Activated naive CD8-positive, alpha-beta T cell treated with anti-CD3 and anti-CD28 coated beads for 36 hours (primary cell): ENCODE measurements at regions not wholly inside any gene's neighbourhood (a gene's known extent, or its start where the extent isn't known, plus 50 kb on each side); places are given as distances from the start of the nearest gene placed in this dataset.

Source experiments
- DNase-seq: peaks from one replicate; pipeline ENCODE4 v3.0.0; 2021
- H3K27ac Mint-ChIP-seq: one replicate; pipeline ENCODE4 v1.8.0; 2022; ENCODE audit warnings: mild to moderate bottlenecking, moderate library complexity, mixed read lengths
- H3K27me3 Mint-ChIP-seq: one replicate; pipeline ENCODE4 v1.8.0; 2022; ENCODE audit warnings: mild to moderate bottlenecking, mixed read lengths
- H3K36me3 Mint-ChIP-seq: one replicate; pipeline ENCODE4 v1.8.0; 2021; ENCODE audit warnings: mild to moderate bottlenecking, mixed read lengths
- H3K4me1 Mint-ChIP-seq: one replicate; pipeline ENCODE4 v1.8.0; 2021; ENCODE audit warnings: mixed read lengths
- H3K4me3 Mint-ChIP-seq: one replicate; pipeline ENCODE4 v1.8.0; 2022; ENCODE audit warnings: mild to moderate bottlenecking, moderate library complexity, mixed read lengths
- H3K9me3 Mint-ChIP-seq: one replicate; pipeline ENCODE4 v1.8.0; 2022; ENCODE audit warnings: mixed read lengths

DNA sequence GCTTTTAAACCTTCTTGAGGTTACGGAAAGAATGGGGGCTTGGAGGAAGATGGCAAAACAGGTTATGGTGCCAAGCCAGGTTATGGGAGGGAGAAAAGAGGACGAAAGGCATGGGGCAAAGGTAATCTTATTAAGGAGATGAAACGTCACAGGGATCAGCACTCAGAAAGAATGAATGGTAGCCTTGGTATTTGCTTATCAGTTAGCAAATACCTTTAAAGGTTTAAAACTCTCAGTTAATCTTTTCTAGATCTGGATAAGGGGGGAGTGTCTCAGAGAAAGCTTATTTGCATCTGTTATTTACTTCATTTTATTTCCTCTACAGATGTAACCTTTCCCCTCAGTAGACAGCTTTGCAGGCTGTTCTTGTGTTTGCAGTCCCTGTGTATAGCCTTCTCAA is 55.5 kb upstream of the EEF1E1 start:
- Mint-ChIP-seq H3K4me1 (no peaks in the 10 kb centered on the region), H3K9me3 (peaks cover 1% of the 10 kb centered on the region), H3K27me3 (peaks cover 11% of the 10 kb centered on the region), H3K36me3 (no peaks in the 10 kb centered on the region), H3K4me3 (no peak overlapping the region), H3K27ac (no peak overlapping the region)
- no peak for DNase-seq

DNA sequence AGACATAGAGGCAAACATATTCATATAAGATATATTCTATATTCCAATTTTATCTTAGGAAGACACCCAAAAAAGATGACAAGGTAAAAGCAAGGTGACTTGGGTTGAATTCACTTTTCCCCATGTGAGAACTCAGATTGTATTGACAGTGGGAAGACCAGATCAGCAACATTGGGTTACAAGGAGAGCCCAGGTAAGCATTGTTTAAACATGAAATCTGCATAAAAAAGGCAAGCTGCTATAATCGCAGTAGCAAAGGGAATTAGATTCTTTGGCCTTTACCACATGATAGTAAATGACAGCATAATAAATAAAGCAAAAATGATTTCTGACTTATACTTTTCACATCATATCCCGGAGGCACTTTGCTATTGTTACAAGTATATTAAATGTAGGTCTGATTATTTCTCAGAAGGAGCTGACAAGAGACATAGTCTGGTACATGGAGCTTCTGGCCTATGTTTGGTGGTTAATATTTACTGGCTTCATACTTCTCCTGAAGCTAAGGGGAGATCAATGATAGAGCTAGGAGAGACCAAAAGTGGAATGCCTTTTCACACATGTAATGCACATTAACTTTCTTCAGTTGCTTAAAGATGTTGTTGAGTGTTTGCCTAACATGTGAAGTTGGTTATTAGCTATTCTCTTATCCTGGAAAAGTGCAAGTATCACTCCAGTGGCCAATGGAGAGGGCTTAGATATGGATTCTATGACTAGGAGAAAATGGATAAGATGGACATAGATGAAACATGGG is 53.1 kb upstream of the EEF1E1 start:
- Mint-ChIP-seq H3K4me3 (no peak overlapping the region), H3K27ac (no peak overlapping the region), H3K4me1 (no peaks in the 10 kb centered on the region), H3K36me3 (no peaks in the 10 kb centered on the region), H3K9me3 (no peaks in the 10 kb centered on the region), H3K27me3 (peaks cover 14% of the 10 kb centered on the region)
- no peak for DNase-seq
